ENCODE measurements at regions not wholly inside any gene's neighbourhood (a gene's known extent, or its start where the extent isn't known, plus 50 kb on each side); places are given as distances from the start of the nearest gene placed in this dataset.

DNA sequence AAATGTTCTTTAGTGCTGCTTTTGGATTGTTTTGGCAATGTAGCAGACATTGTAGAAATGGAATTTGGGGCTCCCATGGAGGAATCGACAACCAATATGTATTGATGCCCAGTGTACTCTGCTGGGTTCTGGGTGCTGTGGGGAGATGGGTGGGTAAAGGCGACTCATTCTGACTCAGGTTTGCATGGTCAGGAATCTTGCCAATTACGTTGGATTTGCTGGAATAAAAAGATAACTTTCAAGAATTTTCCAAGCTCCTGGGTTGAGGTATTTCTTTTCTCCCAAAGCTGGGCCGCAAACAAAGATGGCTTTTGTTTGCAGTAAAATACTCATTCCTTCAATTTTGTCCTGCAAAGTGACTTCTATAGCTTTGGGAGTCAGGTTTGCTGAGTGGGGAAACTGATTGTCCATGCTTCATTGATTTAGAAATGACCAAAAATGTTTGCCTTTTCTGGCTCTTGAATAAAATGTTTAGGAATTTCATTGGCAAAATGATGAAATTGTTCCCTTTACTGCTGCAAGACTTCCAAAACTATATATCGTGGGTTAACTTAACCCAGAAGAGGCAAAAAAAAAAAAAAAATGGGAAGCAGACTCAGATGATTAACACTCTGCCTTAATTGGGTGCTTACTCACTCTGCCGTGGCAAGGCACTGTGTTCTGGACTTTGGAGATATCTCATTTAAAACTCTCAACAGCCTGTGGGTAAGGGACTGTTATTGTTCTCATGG, 57.0 kb downstream of the RTL9 start:
- no peak for TF ChIP-seq CTCF (conservative IDR thresholded peaks at IDR 0.05 in 1 of 2, IDR thresholded peaks at IDR 0.05 in 1 of 2; ENCODE audit: low read depth in 1 of 2, low read length in 2 of 2)
- TF ChIP-seq EZH2 (IDR thresholded peaks at IDR 0.05; ENCODE audit: low read length, missing control alignments) = no peak

All from fibroblast of lung (primary cell).